Osteoblast (primary cell): ENCODE measurements at regions not wholly inside any gene's neighbourhood (a gene's known extent, or its start where the extent isn't known, plus 50 kb on each side); places are given as distances from the start of the nearest gene placed in this dataset.
A peak's percentile ranks its signal among the peaks of the same experiment; 100 is the strongest.

Experiments
- DNase-seq: peaks from one replicate; pipeline ENCODE4 v3.0.0; 2011; ENCODE audit warnings: low spot score, mixed read lengths; ENCODE audit not compliant: insufficient read length; ENCODE audit errors: missing footprints
- H2AFZ ChIP-seq: 2 replicates; pipeline ENCODE4 v1.6.0; 2011; ENCODE audit warnings: mild to moderate bottlenecking, low read length
- H3K27ac ChIP-seq: 2 replicates; pipeline ENCODE4 v1.5.1; 2011; ENCODE audit warnings: mild to moderate bottlenecking, low read depth, low read length, moderate library complexity
- H3K27me3 ChIP-seq: 2 replicates; pipeline ENCODE4 v1.6.0; 2012; ENCODE audit warnings: mild to moderate bottlenecking, control low read depth, inconsistent platforms, low read length, moderate library complexity; ENCODE audit not compliant: insufficient read depth
- H3K36me3 ChIP-seq: 2 replicates; pipeline ENCODE4 v1.5.1; 2011; ENCODE audit warnings: mild to moderate bottlenecking, low read length, control low read depth, moderate library complexity; ENCODE audit not compliant: insufficient read depth
- H3K4me1 ChIP-seq: 2 replicates; pipeline ENCODE4 v1.5.1; 2011; ENCODE audit warnings: mild to moderate bottlenecking, low read length, control low read depth, moderate library complexity; ENCODE audit not compliant: insufficient read depth
- H3K4me2 ChIP-seq: 2 replicates; pipeline ENCODE4 v1.6.0; 2011; ENCODE audit warnings: mild to moderate bottlenecking, low read length; ENCODE audit not compliant: insufficient read depth
- H3K4me3 ChIP-seq: fragments of 200-600 bp; sonication (generic); 3 replicates; pipeline ENCODE4 v1.5.1; 2012; ENCODE audit warnings: mild to moderate bottlenecking, low read length, inconsistent platforms; ENCODE audit not compliant: insufficient read depth
- H3K79me2 ChIP-seq: 2 replicates; pipeline ENCODE4 v1.6.0; 2012; ENCODE audit warnings: mild to moderate bottlenecking, low read length, control low read depth, inconsistent platforms; ENCODE audit not compliant: insufficient read depth
- H3K9me3 ChIP-seq: 2 replicates; pipeline ENCODE4 v1.5.1; 2011; ENCODE audit warnings: low read depth, low read length, control low read depth
- H4K20me1 ChIP-seq: 2 replicates; pipeline ENCODE4 v1.6.0; 2012; ENCODE audit warnings: mild to moderate bottlenecking, low read length, control low read depth; ENCODE audit not compliant: insufficient read depth
- TF ChIP-seq, protein P1 (sequence below): IDR thresholded peaks from 2 replicates; pipeline ENCODE4 v1.5.1; 2011; ENCODE audit warnings: mild to moderate bottlenecking, low read depth, low read length, moderate library complexity; ENCODE audit errors: extremely low read depth

DNA sequence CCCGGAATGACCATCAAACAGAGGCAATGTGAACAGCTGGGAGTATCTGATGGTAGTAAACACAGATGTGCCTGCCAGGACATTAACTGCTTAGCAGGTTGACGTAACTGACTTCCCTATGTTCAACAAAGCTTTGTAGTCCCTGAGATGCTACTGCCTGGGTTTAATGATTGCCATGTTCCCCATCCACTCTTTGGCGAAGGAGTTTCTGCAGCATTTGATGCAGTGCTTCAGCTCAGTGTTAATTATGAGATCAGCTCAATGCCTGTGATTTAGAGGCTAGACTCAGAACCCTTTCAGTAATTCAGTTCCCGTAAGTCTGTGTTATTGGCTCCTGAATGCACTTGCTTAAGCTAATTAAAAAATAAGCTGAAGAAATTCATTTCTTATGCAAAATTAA lies 547.3 kb upstream of the ZNF608 start:
- H3K27me3 ChIP-seq: no peaks in the 10 kb centered on the region
- H3K9me3 ChIP-seq: no peaks in the 10 kb centered on the region
- no peaks in the 10 kb centered on the region for H3K36me3 ChIP-seq
- DNase-seq: no peak
- no peaks in the 10 kb centered on the region for H3K79me2 ChIP-seq
- H3K4me1 ChIP-seq: peaks cover 5% of the 10 kb centered on the region
- TF ChIP-seq, protein P1, sequence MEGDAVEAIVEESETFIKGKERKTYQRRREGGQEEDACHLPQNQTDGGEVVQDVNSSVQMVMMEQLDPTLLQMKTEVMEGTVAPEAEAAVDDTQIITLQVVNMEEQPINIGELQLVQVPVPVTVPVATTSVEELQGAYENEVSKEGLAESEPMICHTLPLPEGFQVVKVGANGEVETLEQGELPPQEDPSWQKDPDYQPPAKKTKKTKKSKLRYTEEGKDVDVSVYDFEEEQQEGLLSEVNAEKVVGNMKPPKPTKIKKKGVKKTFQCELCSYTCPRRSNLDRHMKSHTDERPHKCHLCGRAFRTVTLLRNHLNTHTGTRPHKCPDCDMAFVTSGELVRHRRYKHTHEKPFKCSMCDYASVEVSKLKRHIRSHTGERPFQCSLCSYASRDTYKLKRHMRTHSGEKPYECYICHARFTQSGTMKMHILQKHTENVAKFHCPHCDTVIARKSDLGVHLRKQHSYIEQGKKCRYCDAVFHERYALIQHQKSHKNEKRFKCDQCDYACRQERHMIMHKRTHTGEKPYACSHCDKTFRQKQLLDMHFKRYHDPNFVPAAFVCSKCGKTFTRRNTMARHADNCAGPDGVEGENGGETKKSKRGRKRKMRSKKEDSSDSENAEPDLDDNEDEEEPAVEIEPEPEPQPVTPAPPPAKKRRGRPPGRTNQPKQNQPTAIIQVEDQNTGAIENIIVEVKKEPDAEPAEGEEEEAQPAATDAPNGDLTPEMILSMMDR: no peak
- H3K4me3 ChIP-seq: no peak overlapping the region
- H4K20me1 ChIP-seq: no peaks in the 10 kb centered on the region
- no peak overlapping the region for H3K27ac ChIP-seq
- no peak overlapping the region for H2AFZ ChIP-seq
- no peak overlapping the region for H3K4me2 ChIP-seq

DNA sequence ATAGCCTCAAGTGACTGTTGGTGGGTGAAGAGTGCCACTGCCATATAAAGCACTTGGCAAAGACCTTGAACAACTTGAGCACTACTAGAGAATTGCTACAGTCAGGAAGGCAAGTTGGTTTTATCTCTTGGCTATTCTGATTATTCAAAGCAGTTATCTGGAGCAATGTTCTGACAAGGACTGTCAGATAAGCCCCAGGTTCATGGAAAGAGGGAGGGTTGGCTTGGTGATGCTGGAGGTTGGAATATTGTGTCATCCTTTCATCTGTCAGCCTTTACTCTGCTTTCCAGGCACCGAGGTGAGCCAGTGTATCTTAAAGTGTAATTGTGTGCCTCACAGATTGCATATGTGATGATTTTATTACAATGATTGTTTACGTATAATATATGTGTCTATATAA lies 548.4 kb upstream of the ZNF608 start:
- Histone ChIP-seq H3K4me2 (no peak overlapping the region), H3K27ac (no peak overlapping the region), H3K4me3 (no peak overlapping the region), H3K4me1 (peaks cover 5% of the 10 kb centered on the region), H3K9me3 (no peaks in the 10 kb centered on the region), H4K20me1 (no peaks in the 10 kb centered on the region), H3K79me2 (no peaks in the 10 kb centered on the region), H2AFZ (no peak overlapping the region), H3K27me3 (no peaks in the 10 kb centered on the region), H3K36me3 (no peaks in the 10 kb centered on the region)
- no peak for DNase-seq
- TF ChIP-seq, protein P1: no peak

GRCh38 chr5:125295405-125295872 lies 549.0 kb upstream of the ZNF608 start:
- peak; percentile 57 for DNase-seq
- Histone ChIP-seq H3K4me1 (peaks cover 5% of the 10 kb centered on the region), H3K4me2 (no peak overlapping the region)

GRCh38 chr5:125298258-125298657 lies 551.8 kb upstream of the ZNF608 start:
- Histone ChIP-seq H4K20me1 (no peaks in the 10 kb centered on the region), H3K27me3 (no peaks in the 10 kb centered on the region), H3K4me2 (no peak overlapping the region), H3K9me3 (no peaks in the 10 kb centered on the region), H3K27ac (no peak overlapping the region), H3K4me1 (peaks cover 5% of the 10 kb centered on the region), H3K79me2 (no peaks in the 10 kb centered on the region), H2AFZ (no peak overlapping the region), H3K36me3 (no peaks in the 10 kb centered on the region), H3K4me3 (no peak overlapping the region)
- DNase-seq: no peak
- TF ChIP-seq, protein P1: no peak

More at GRCh38 chr5:125295405-125295872, 549.0 kb upstream of the ZNF608 start:
- Histone ChIP-seq H3K36me3 (no peaks in the 10 kb centered on the region), H3K27ac (no peak overlapping the region), H4K20me1 (no peaks in the 10 kb centered on the region), H3K4me3 (no peak overlapping the region), H3K79me2 (no peaks in the 10 kb centered on the region), H3K9me3 (no peaks in the 10 kb centered on the region), H2AFZ (no peak overlapping the region), H3K27me3 (no peaks in the 10 kb centered on the region)
- TF ChIP-seq, protein P1: no peak
